ENCODE measurements at regions not wholly inside any gene's neighbourhood (a gene's known extent, or its start where the extent isn't known, plus 50 kb on each side); places are given as distances from the start of the nearest gene placed in this dataset.

DNA sequence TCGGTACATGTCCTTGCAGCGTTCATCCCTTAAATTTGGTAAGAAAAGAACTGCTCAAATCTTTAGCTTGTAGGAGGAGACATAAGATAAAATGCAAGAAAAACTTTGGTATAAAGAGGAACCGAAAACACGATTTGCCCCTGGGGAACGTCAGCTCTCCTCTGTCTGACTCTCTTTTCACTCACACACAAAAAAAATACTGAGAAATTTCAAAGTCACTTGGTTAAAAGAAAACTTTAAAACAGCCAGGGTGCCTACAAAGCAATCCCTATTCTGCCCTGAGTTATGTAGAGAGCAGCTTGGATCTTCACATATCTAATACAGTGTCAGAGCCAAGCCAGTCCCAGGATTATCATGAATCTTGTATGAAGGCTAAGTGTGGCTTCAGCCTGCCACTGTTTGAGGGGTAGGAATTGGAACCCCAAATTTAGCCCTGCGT lies 248.5 kb upstream of the CXXC4 start:
- TF ChIP-seq POLR2AphosphoS5 (IDR thresholded peaks at IDR 0.05; ENCODE audit: low read depth, low read length) (no peak), FOXP2 (optimal IDR thresholded peaks at IDR 0.05; ENCODE audit: borderline replicate concordance, extremely low read depth, extremely low read length, insufficient read depth) (no peak), TAF1 (IDR thresholded peaks at IDR 0.05; ENCODE audit: borderline replicate concordance, insufficient read depth, low read length) (no peak), SIN3A (IDR thresholded peaks at IDR 0.05; ENCODE audit: borderline replicate concordance, insufficient read depth, low read length) (no peak)
- TF ChIP-seq, protein P1, sequence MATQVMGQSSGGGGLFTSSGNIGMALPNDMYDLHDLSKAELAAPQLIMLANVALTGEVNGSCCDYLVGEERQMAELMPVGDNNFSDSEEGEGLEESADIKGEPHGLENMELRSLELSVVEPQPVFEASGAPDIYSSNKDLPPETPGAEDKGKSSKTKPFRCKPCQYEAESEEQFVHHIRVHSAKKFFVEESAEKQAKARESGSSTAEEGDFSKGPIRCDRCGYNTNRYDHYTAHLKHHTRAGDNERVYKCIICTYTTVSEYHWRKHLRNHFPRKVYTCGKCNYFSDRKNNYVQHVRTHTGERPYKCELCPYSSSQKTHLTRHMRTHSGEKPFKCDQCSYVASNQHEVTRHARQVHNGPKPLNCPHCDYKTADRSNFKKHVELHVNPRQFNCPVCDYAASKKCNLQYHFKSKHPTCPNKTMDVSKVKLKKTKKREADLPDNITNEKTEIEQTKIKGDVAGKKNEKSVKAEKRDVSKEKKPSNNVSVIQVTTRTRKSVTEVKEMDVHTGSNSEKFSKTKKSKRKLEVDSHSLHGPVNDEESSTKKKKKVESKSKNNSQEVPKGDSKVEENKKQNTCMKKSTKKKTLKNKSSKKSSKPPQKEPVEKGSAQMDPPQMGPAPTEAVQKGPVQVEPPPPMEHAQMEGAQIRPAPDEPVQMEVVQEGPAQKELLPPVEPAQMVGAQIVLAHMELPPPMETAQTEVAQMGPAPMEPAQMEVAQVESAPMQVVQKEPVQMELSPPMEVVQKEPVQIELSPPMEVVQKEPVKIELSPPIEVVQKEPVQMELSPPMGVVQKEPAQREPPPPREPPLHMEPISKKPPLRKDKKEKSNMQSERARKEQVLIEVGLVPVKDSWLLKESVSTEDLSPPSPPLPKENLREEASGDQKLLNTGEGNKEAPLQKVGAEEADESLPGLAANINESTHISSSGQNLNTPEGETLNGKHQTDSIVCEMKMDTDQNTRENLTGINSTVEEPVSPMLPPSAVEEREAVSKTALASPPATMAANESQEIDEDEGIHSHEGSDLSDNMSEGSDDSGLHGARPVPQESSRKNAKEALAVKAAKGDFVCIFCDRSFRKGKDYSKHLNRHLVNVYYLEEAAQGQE (IDR thresholded peaks at IDR 0.05; ENCODE audit: insufficient read depth in 1 of 2, low read depth in 2 of 2, low read length in 2 of 2): no peak

DNA sequence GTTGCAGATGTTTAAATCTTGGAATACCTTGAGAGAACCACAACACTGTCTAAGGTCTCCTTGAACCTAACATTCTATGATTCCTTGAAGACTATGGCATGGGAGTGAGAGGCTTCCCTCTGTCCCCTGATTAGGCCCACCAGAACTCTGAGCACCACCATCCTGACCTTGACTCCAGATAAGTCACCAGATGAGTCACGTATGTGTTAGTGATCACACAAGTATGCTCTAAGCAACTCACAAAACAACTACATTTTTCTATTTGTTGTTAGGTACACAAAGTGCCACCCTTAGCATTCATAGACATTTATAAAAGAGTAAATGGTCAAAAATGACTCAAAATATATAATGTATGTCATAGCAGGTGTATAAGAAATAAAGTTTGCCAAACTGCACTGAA lies 252.9 kb upstream of the CXXC4 start:
- TF ChIP-seq, protein P1 (IDR thresholded peaks at IDR 0.05; ENCODE audit: insufficient read depth in 1 of 2, low read depth in 2 of 2, low read length in 2 of 2): no peak
- TF ChIP-seq TAF1 (IDR thresholded peaks at IDR 0.05; ENCODE audit: borderline replicate concordance, insufficient read depth, low read length): no peak
- TF ChIP-seq POLR2AphosphoS5 (IDR thresholded peaks at IDR 0.05; ENCODE audit: low read depth, low read length): no peak
- no peak for TF ChIP-seq SIN3A (IDR thresholded peaks at IDR 0.05; ENCODE audit: borderline replicate concordance, insufficient read depth, low read length)
- TF ChIP-seq FOXP2 (optimal IDR thresholded peaks at IDR 0.05; ENCODE audit: borderline replicate concordance, extremely low read depth, extremely low read length, insufficient read depth): no peak

DNA sequence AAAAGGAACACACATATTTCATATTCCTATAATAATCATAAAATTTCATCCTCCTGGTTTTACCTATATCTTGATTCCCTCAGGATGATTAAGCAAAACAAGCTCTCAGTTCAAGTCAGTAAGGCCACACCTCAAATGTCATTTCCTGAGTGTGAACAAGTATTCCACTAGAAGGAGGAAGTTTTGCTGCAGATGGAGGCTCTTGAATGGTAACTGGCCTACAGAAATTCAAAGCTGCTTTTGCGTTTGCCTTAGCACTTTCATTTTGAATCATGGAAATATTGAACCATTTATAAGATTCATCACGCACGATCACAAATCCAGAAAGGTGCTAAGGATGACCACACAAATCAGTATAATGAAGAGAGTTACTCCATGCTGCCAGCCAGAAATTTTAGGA lies 254.4 kb upstream of the CXXC4 start:
- TF ChIP-seq TAF1 (IDR thresholded peaks at IDR 0.05; ENCODE audit: borderline replicate concordance, insufficient read depth, low read length) (no peak), POLR2AphosphoS5 (IDR thresholded peaks at IDR 0.05; ENCODE audit: low read depth, low read length) (no peak), SIN3A (IDR thresholded peaks at IDR 0.05; ENCODE audit: borderline replicate concordance, insufficient read depth, low read length) (no peak), FOXP2 (optimal IDR thresholded peaks at IDR 0.05; ENCODE audit: borderline replicate concordance, extremely low read depth, extremely low read length, insufficient read depth) (no peak)
- TF ChIP-seq, protein P1 (IDR thresholded peaks at IDR 0.05; ENCODE audit: insufficient read depth in 1 of 2, low read depth in 2 of 2, low read length in 2 of 2): no peak

DNA sequence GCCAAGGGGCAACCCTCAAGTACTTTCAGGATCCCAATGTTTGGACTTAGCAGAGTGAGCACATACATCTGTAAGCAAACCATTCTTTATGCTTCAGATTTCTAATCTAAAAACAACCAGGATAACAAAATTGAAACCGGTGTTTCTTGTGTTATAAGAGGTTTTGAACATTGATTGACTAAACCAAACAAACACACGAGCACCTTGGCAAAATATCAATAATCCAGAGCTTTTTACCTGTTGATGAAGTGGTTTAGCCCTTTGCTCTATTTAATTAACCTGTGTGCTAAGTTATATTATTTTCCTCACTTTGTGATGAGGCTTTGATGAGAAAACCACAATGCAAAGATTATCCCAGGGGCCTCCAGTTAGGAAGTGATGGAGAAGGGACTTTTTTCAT lies 255.3 kb upstream of the CXXC4 start:
- TF ChIP-seq, protein P1 (IDR thresholded peaks at IDR 0.05; ENCODE audit: insufficient read depth in 1 of 2, low read depth in 2 of 2, low read length in 2 of 2): no peak
- TF ChIP-seq SIN3A (IDR thresholded peaks at IDR 0.05; ENCODE audit: borderline replicate concordance, insufficient read depth, low read length): no peak
- TF ChIP-seq POLR2AphosphoS5 (IDR thresholded peaks at IDR 0.05; ENCODE audit: low read depth, low read length): no peak
- no peak for TF ChIP-seq FOXP2 (optimal IDR thresholded peaks at IDR 0.05; ENCODE audit: borderline replicate concordance, extremely low read depth, extremely low read length, insufficient read depth)
- no peak for TF ChIP-seq TAF1 (IDR thresholded peaks at IDR 0.05; ENCODE audit: borderline replicate concordance, insufficient read depth, low read length)

DNA sequence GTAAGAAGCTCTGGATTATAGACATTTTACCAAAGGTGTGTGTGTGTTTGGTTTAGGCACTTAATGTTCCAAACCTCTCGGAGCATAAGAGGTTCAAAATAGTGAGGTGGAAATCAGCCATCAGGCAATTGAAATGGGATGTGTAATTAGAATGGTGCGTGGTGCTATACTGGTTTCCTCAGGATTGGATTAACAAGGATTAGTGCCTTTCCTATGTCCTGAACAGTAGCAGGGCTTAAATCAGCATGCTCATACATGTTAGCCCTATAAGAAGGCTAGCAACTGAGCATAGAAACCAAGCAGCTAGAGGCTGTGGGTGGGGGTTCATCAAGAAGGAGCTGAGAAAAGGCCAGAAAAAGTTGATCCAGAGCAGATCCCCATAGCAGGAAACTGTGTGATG lies 256.8 kb upstream of the CXXC4 start:
- TF ChIP-seq SIN3A (IDR thresholded peaks at IDR 0.05; ENCODE audit: borderline replicate concordance, insufficient read depth, low read length) (no peak), TAF1 (IDR thresholded peaks at IDR 0.05; ENCODE audit: borderline replicate concordance, insufficient read depth, low read length) (no peak), FOXP2 (optimal IDR thresholded peaks at IDR 0.05; ENCODE audit: borderline replicate concordance, extremely low read depth, extremely low read length, insufficient read depth) (no peak), POLR2AphosphoS5 (IDR thresholded peaks at IDR 0.05; ENCODE audit: low read depth, low read length) (no peak)
- TF ChIP-seq, protein P1 (IDR thresholded peaks at IDR 0.05; ENCODE audit: insufficient read depth in 1 of 2, low read depth in 2 of 2, low read length in 2 of 2): no peak

Data from PFSK-1 (cell line).